GM21447 (cell line): ENCODE measurements at regions not wholly inside any gene's neighbourhood (a gene's known extent, or its start where the extent isn't known, plus 50 kb on each side); places are given as distances from the start of the nearest gene placed in this dataset.
"Not testable (repeated sequence)": the region's sequence is repeated elsewhere in the genome, so short reads cannot be mapped to it uniquely, and the experiment has no call there.

Experiments used
- ATAC-seq: cut with Tn5 transposase; IDR thresholded peaks from one replicate; pipeline ENCODE4 v1.9.1; 2021; ENCODE audit not compliant: unreplicated experiment

DNA sequence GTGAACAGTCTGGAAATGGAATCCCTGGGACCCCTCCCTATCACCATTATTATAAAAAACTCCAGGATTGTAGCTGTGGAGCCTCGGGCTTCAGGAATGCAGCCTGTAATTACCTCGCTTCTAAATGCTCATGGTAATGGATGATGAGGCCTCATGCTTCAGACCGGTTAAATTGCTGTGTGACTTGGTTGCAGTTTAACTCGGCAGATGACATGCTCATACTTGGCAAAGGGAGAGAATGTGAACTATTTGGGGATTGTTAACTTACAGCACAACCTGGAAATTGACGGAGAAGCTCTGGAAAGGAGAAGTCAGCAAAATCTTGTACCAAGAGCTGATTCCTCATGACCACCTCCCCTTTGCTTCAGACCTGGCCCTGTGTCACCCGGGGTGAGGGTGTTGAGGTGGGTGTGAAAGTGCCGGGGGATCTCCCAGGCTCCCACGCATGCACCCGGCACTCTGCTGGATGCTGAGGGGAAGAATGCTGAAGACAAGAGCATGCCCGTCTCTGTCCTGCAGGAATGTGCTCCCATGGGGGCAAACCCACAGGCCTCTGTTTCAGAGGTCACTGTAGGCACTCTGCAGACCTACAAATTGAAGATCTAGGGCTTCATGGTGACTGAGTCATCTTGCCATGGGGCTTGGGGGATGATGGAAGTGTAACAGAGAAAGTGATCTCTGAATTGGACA is 364.8 kb downstream of the RPS6KC1 start:
- no peak for ATAC-seq

- ATAC-seq = no peak
Observed at GRCh38 chr1:213416461-213417224, 365.6 kb downstream of the RPS6KC1 start.

GRCh38 chr1:213417225-213417820 is 366.3 kb downstream of the RPS6KC1 start:
- no peak for ATAC-seq

DNA sequence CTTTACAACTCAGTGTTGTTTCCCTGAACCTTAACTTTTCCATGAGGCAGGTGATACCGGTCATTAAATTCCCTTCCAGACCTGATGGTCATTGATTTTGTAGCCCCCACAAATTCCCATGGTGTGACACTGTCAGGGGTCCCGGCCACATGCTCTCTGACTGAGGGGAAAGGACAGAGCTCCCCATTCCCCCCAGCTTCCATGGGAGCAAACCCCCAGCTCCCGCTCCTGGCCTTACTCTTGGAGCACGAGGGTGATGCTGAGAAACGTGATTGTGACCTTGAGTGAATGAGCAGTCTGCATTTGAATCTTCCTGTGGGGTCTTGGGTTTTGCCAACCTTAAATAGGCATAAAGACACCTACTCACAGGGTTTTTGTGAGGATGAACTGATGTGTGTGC is 366.8 kb downstream of the RPS6KC1 start:
- no peak for ATAC-seq

GRCh38 chr1:213418268-213419071 is 367.4 kb downstream of the RPS6KC1 start:
- no peak for ATAC-seq

- no peak for ATAC-seq
Observed at GRCh38 chr1:213419401-213420030, 368.5 kb downstream of the RPS6KC1 start.

DNA sequence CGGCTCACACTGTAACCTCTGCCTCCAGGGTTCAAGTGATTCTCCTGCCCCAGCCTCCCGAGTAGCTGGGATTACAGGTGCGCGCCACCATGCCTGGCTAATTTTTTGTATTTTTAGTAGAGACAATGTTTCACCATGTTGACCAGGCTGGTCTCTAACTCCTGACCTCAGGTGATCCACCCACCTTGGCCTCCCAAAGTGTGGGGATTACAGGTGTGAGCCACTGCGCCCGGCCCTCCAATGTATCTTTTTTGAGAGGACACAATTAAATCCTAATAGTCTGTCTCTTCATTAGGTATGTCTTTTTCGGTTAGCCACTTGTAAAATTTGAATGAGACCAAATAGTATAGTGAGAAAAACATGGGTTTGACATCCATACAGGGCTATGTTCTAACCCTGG is 370.1 kb downstream of the RPS6KC1 start:
- ATAC-seq = not testable (repeated sequence)

- no peak for ATAC-seq
Observed at GRCh38 chr1:213423041-213423440, 372.0 kb downstream of the RPS6KC1 start.

- ATAC-seq = no peak
Observed at GRCh38 chr1:213423605-213424004, 372.6 kb downstream of the RPS6KC1 start.

DNA sequence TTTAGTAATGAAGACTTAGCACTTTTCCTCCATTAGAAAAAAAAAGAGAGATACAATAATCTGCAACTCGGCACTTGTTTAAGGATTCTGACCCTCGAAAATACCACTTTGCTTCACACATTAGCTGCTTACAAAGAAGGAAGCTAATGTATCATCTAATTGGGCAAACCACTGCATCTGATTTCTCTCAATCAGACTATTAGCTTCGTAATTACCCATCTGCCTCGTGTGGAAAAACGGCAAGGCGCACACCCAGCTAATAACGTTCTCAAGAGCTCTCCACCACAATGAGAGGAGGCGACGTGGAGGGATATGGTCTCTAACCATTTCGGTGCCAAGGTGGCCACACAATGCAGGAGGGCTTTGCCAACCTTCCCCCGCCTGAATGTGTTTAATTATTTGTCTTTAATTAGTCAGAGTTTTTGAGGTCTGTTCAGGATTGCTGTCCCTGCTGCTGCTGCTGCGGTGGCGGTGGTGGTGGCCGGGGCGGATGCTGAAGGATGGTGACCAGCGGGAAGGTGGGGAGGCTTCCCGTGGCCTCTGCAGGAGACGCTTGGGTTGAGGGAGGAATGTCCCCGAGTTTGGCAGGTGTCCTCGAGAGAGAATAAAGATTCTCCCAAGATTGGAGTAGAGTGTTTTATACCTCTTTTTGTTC is 374.5 kb downstream of the RPS6KC1 start:
- ATAC-seq = no peak

DNA sequence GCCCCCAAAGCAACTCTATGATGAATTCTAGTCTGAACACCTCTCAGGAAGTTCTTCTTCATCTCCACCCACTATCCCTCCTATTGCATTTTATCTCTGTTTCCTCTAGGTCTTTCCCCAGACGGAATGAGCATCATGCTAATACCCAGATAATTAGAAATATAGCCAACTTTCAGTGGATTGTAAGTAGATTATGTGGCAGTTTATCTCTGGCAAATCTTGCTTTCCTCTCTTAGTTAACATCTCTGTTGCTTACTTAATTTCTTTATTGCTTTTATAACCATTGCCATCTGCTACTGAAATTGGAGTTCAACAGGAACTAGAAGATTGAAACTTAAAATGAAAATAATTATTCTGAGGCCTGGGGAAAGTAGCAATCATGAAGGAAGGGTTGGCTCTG is 378.6 kb downstream of the RPS6KC1 start:
- ATAC-seq = no peak

GRCh38 chr1:213435715-213436114 is 384.7 kb downstream of the RPS6KC1 start:
- no peak for ATAC-seq

GRCh38 chr1:213438339-213438738 is 387.3 kb downstream of the RPS6KC1 start:
- ATAC-seq = no peak

GRCh38 chr1:213439703-213440102 is 388.7 kb downstream of the RPS6KC1 start:
- ATAC-seq = no peak

DNA sequence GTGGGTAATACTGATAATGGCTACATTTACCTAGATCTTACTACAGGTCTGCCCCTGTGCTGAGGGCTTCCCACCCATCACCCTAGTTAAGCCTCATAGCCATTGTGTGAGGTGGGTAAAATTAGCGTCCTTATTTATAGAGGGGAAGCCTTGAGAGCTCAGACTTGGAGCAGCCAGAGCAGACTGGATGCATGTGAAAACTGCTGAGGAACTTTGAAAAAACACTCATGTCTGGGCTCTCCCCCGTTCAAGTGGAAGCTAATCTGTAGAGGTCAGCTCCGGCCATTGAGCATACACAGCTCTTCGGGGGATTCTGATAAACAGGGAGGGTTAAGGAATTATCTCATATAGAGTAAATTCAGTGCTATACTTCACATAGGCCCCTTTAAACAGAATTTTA is 389.7 kb downstream of the RPS6KC1 start:
- ATAC-seq = no peak

- ATAC-seq = no peak
Observed at GRCh38 chr1:213443415-213443814, 392.4 kb downstream of the RPS6KC1 start.

DNA sequence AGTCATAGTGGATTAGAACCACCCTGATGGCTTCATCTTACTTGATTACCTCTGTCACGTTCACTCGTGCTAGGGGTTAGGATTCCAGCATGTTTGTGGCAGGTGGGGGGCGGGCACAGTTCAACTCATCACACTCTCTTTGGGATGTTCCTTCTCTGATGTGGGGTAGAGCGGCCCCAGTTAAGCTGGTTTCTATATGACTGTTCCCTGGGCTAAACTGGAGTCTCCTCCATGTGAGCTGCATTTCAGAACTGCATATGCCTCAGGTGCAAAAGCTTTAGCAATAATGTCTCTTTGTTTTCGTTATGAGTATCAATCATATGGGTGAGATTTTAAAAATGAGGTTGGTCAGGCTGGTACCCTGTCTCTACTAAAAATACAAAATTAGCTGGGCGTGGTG is 393.2 kb downstream of the RPS6KC1 start:
- ATAC-seq = no peak

DNA sequence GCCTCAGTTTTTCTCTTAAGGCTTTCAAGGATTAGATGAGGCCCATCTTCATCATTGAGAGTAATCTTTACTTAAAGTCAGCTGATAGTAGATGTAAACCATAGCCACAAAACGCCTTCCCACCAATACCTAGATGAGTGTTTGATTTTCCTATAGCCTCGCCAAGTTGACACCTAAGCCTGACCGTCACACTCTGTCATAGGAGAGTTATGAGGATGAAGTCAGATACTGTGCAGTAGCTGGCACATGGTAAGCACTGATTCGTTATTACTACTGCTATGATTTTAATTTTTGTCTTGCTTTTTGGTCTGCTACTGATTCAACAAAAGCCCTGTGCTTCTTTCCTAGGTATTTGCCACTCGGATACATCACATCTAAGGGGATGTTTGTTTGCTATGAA is 395.5 kb downstream of the RPS6KC1 start:
- no peak for ATAC-seq

DNA sequence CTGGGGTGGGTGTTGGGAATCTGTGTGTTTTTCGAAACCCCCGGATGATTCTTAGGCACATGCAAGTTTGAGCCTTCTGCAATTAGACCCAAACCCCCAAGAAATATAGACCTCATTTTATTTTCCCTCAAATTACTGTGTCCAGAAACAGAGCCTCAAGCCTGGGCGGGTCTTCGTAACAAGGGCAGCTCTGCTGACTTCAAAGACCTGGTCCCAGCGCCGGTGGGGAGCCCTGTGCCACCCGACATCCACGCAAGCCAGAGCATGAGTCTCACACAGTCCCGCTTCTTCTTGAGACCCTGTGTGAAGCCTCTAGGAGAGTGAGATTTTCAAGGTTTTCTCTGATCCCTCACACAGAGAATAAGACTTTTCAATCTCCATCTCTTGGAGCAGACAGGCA is 397.3 kb downstream of the RPS6KC1 start:
- no peak for ATAC-seq

DNA sequence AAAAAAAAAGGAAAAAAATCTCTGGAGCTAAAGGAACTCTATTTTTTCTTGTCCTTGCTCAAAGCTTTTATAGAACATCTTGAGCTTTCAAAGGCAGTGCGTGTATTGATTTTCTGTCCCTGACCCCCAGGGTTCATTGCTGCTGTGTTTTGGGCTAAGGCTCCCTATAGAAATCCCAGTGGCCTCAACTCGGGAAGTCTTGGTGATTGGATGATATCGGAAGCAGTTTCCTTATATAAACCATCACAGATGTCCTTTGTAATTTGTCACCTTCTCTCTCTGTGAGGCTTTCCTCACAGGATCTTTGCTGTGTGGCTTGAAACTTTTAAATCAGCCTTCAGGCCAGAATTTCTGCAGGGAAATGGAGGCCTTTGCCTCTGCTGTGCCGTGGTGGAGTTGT is 397.7 kb downstream of the RPS6KC1 start:
- ATAC-seq = no peak
